Adrenal gland (tissue), 9 donors: ENCODE measurements at regions not wholly inside any gene's neighbourhood (a gene's known extent, or its start where the extent isn't known, plus 50 kb on each side); places are given as distances from the start of the nearest gene placed in this dataset.

Experiments
- DNase-seq, 7 donors: peaks; one replicate each; pipeline ENCODE4 v3.0.0-alpha.2; 2019 to 2020
- H3K27ac ChIP-seq, 5 donors: fragments of 200-600 bp; sonication (generic) in 4 of 5; 1 replicate in 3 of 5; 2 replicates in 2 of 5; pipeline versions ENCODE4 v1.5.1 to v1.8.0; 2016 to 2020; ENCODE audit warnings: mild to moderate bottlenecking in 1 of 5
- H3K27me3 ChIP-seq: fragments of 200-600 bp; 2 replicates; pipeline ENCODE4 v1.8.0; 2021
- H3K36me3 ChIP-seq, 2 donors: fragments of 200-600 bp; replicated peaks in 1 of 2; 1 replicate in 1 of 2; 2 replicates in 1 of 2; pipeline versions ENCODE4 v1.5.1 to v1.8.0; 2018 to 2022
- H3K4me1 ChIP-seq, 2 donors: fragments of 200-600 bp; replicated peaks in 1 of 2; 1 replicate in 1 of 2; 2 replicates in 1 of 2; pipeline versions ENCODE4 v1.5.1 to v1.8.0; 2018 to 2021
- H3K4me3 ChIP-seq, 4 donors: fragments of 200-600 bp; sonication (generic) in 3 of 4; one replicate each; pipeline ENCODE4 v1.5.1; 2016 to 2018
- H3K9me3 ChIP-seq, 3 donors: fragments of 200-600 bp; sonication (generic) in 1 of 3; replicated peaks in 1 of 3; 1 replicate in 2 of 3; 2 replicates in 1 of 3; pipeline versions ENCODE4 v1.5.1 to v1.8.0; 2016 to 2021
- CTCF ChIP-seq, 6 experiments: fragments of 450-650 bp in 4 of 6; fragments of 200-600 bp in 2 of 6; sonication (generic) in 1 of 6; IDR thresholded peaks; 1 replicate in 5 of 6; 2 replicates in 1 of 6; pipeline versions ENCODE4 v1.5.1 to v1.8.0; 2016 to 2021; ENCODE audit warnings: antibody characterized with exemption in 6 of 6, mild to moderate bottlenecking in 2 of 6, moderate library complexity in 1 of 6
- POLR2A ChIP-seq, 2 donors: fragments of 450-650 bp; IDR thresholded peaks; one replicate each; pipeline ENCODE4 v1.6.1; 2017; ENCODE audit warnings: antibody characterized with exemption in 2 of 2, mild to moderate bottlenecking in 2 of 2, moderate library complexity in 1 of 2
- WGBS, 4 donors: extraction: QIAGEN DNeasy Blood & Tissue Kit in 2 of 4; methylation state at CpG; one replicate each; pipeline versions ENCODE4 v1.1.5 to v1.1.7; 2013 to 2017; 5-methylcytosine and 5-hydroxymethylcytosine counted together
- intact Hi-C, 2 donors: fragments of 100-400 bp; cut with DNase I; formaldehyde crosslinking; loops; one replicate each; pipeline versions ENCODE4 v1.14.1 to v1.15.0; 2022 to 2023
- donor health status: healthy with polysubstance abuse.
- donor health status: Bipolar disorder and iron deficiency.
- donor health status: DM: yes; HTN: yes; CAD: no.
- donor health status: DM: no; HTN: no; CAD: no.
- donor health status: DM: no; HTN: no; CAD: no.

DNA sequence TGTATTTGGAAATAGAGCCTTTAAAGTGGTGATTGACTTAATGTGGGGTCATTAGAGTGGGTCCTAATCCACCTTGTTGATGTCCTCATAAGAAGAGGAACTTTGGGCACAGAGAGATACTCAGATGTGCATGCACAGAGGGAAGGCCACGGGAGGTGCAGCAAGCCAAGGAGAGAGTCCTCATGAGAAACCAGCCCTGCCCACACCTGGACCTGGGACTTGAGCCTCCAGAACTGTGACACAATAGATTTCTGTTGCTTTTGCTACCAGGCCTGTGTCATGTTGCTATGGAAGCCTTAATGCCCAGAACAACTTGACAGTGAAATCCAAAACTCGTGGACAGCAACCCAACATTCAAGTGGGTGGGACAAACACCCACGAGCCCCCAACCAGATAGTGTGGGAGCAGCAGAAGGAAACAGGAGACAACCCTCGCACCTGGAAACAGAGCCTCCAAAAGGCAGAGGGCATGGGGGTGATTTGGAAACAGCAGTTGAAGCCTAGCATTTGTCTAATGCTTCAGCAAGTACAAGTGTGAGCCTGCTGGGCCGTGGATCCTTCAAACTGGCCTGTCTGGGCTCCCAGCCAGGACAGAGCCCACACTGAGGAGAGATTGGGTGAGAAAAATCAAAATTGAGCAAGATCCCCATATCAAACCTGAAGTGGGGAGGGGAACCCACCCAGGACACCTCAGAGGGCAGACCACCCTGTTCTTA, 201.0 kb upstream of the CST7 start:
- 79 to 91% (median 82%) methylated on average over 5 of the region's 5 CpGs for WGBS, 4 donors

DNA sequence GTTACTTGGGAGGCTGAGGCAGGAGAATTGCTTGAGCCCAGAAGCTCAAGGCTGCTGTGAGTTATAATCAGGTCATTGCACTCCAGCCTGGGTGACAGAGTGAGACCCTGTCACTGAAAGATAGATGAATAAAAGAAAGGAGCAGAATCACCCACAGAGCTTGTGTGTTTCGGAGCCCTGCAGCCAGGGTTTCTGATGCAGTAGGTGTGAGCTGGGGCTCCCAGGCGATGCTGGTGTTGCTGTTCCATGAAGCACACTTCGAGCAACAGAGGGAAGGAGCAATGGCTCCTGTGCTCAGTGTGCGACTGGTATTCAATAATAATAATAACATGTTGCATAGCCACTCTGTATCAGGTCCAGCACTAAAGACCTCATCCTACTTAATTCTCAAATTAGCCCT, 197.5 kb upstream of the CST7 start:
- intact Hi-C loops: no loop called here
- Histone ChIP-seq H3K4me3 (no peak overlapping the region), H3K36me3 (no peaks in the 10 kb centered on the region), H3K4me1 (no peaks in the 10 kb centered on the region), H3K9me3 (peaks cover 0 to 5% (median 0%) of the 10 kb centered on the region in 3 donors), H3K27me3 (no peaks in the 10 kb centered on the region), H3K27ac (no peak overlapping the region)
- DNase-seq: peak in 1 of 7 donors; percentile 2
- 78 to 94% (median 87%) methylated on average over 4 of the region's 4 CpGs for WGBS, 4 donors
- no peak for TF ChIP-seq CTCF (IDR thresholded peaks at IDR 0.05)
- TF ChIP-seq POLR2A (IDR thresholded peaks at IDR 0.05): no peak

More for the DNA sequence above, 201.0 kb upstream of the CST7 start:
- no peak overlapping the region for H3K4me3 ChIP-seq
- TF ChIP-seq POLR2A (IDR thresholded peaks at IDR 0.05) (no peak), CTCF (IDR thresholded peaks at IDR 0.05) (no peak)
- peak in 1 of 7 donors; percentile 14 for DNase-seq
- H3K36me3 ChIP-seq: no peaks in the 10 kb centered on the region
- no peaks in the 10 kb centered on the region for H3K27me3 ChIP-seq
- H3K4me1 ChIP-seq: no peaks in the 10 kb centered on the region
- intact Hi-C loops: no loop called here
- no peak overlapping the region for H3K27ac ChIP-seq
- H3K9me3 ChIP-seq: peaks cover 0 to 5% (median 0%) of the 10 kb centered on the region in 3 donors

- Histone ChIP-seq H3K27me3 (no peaks in the 10 kb centered on the region), H3K4me1 (no peaks in the 10 kb centered on the region), H3K27ac (no peak overlapping the region), H3K36me3 (no peaks in the 10 kb centered on the region), H3K9me3 (peaks cover 0 to 5% (median 0%) of the 10 kb centered on the region in 3 donors), H3K4me3 (no peak overlapping the region)
- intact Hi-C loops: no loop called here
- peak in 2 of 7 donors; percentile 8 to 18 for DNase-seq
- 70 to 90% (median 85%) methylated on average over 2 to 6 of the region's 6 CpGs for WGBS, 4 donors
- TF ChIP-seq CTCF (IDR thresholded peaks at IDR 0.05): no peak
- TF ChIP-seq POLR2A (IDR thresholded peaks at IDR 0.05): no peak
Measured at GRCh38 chr20:24752612-24753011, 196.5 kb upstream of the CST7 start.

- WGBS, 4 donors: 73 to 89% (median 79%) methylated on average over 3 to 4 of the region's 4 CpGs
- Histone ChIP-seq H3K9me3 (peaks cover 0 to 5% (median 0%) of the 10 kb centered on the region in 3 donors), H3K27ac (no peak overlapping the region), H3K4me3 (no peak overlapping the region), H3K36me3 (no peaks in the 10 kb centered on the region), H3K4me1 (no peaks in the 10 kb centered on the region), H3K27me3 (no peaks in the 10 kb centered on the region)
- no peak for TF ChIP-seq POLR2A (IDR thresholded peaks at IDR 0.05)
- no peak for TF ChIP-seq CTCF (IDR thresholded peaks at IDR 0.05)
- DNase-seq: peak in 2 of 7 donors; percentile 7 to 21
- intact Hi-C loops: no loop called here
Measured at GRCh38 chr20:24753130-24753529, 195.9 kb upstream of the CST7 start.
